Transverse colon (tissue), 4 donors: ENCODE measurements at regions not wholly inside any gene's neighbourhood (a gene's known extent, or its start where the extent isn't known, plus 50 kb on each side); places are given as distances from the start of the nearest gene placed in this dataset.

Experiments used
- DNase-seq: peaks from one replicate; pipeline ENCODE4 v3.0.0-alpha.2; 2019
- H3K27ac ChIP-seq, 4 donors: fragments of 200-600 bp; sonication (generic); 2 replicates each; pipeline ENCODE4 v1.5.1; 2016 to 2018; ENCODE audit warnings: inconsistent platforms in 4 of 4
- H3K27me3 ChIP-seq: fragments of 200-600 bp; sonication (generic); 2 replicates; pipeline ENCODE4 v1.5.1; 2017; ENCODE audit warnings: inconsistent platforms
- H3K36me3 ChIP-seq, 4 donors: fragments of 200-600 bp; sonication (generic); 2 replicates each; pipeline ENCODE4 v1.5.1; 2017 to 2019; ENCODE audit warnings: inconsistent platforms in 4 of 4
- H3K4me1 ChIP-seq, 4 donors: fragments of 200-600 bp; sonication (generic); 2 replicates each; pipeline ENCODE4 v1.5.1; 2017 to 2020; ENCODE audit warnings: inconsistent platforms in 4 of 4
- H3K4me3 ChIP-seq, 4 donors: fragments of 200-600 bp; sonication (generic); 1 replicate in 1 of 4; 2 replicates in 3 of 4; pipeline versions ENCODE4 v1.5.1 to v1.6.1; 2017 to 2019; ENCODE audit warnings: inconsistent platforms in 4 of 4
- H3K9me3 ChIP-seq, 2 donors: fragments of 200-600 bp; sonication (generic); 2 replicates each; pipeline ENCODE4 v1.5.1; 2017 to 2019; ENCODE audit warnings: inconsistent platforms in 2 of 2
- CTCF ChIP-seq, 5 experiments: fragments of 200-600 bp in 3 of 5; fragments of 450-650 bp in 2 of 5; sonication (generic) in 3 of 5; IDR thresholded peaks; 1 replicate in 2 of 5; 2 replicates in 3 of 5; pipeline ENCODE4 v1.5.1; 2016 to 2017; ENCODE audit warnings: antibody characterized with exemption in 5 of 5, inconsistent platforms in 3 of 5, mild to moderate bottlenecking in 2 of 5, moderate library complexity in 1 of 5
- EP300 ChIP-seq: sonication (generic); formaldehyde crosslinking; IDR thresholded peaks from one replicate; pipeline ENCODE4 v1.6.1; 2017; ENCODE audit warnings: antibody characterized with exemption, low read depth
- POLR2A ChIP-seq: fragments of 450-650 bp; IDR thresholded peaks from one replicate; pipeline ENCODE4 v1.6.1; 2016; ENCODE audit warnings: antibody characterized with exemption, mild to moderate bottlenecking, moderate library complexity
- POLR2AphosphoS5 ChIP-seq, 3 donors: sonication (generic); formaldehyde crosslinking; IDR thresholded peaks; one replicate each; pipeline ENCODE4 v1.6.1; 2016; ENCODE audit warnings: antibody characterized with exemption in 3 of 3
- WGBS, 2 donors: methylation state at CpG; one replicate each; pipeline ENCODE4 v1.1.5; 2018; ENCODE audit warnings: low coverage in 1 of 2; 5-methylcytosine and 5-hydroxymethylcytosine counted together
- in situ Hi-C, 4 donors: fragments of 200-750 bp; cut with MboI; loops; one replicate each; pipeline versions ENCODE4 v1.15.0 to v1.15.1; 2017; ENCODE audit warnings: low sequenced_read_pairs in 3 of 4, low pct_ligation_motif_present in 1 of 4, low pct_unique_long_range_greater_than_20kb in 1 of 4
- intact Hi-C: fragments of 100-400 bp; cut with DNase I; formaldehyde crosslinking; loops from one replicate; pipeline ENCODE4 v1.15.1; 2023; ENCODE audit warnings: low total_unique reads

- intact Hi-C loops, result no loop called here
- Histone ChIP-seq H3K4me3 (no peak overlapping the region), H3K9me3 (no peaks in the 10 kb centered on the region), H3K4me1 (no peaks in the 10 kb centered on the region), H3K27me3 (no peaks in the 10 kb centered on the region), H3K27ac (no peak overlapping the region), H3K36me3 (no peaks in the 10 kb centered on the region)
- TF ChIP-seq EP300 (no peak), CTCF (IDR thresholded peaks at IDR 0.05) (no peak)
- DNase-seq, result no peak
- in situ Hi-C loops, result no loop called here
- 77 to 83% methylated on average over 4 of the region's 4 CpGs for WGBS, 2 donors
Observed at GRCh38 chr10:107487284-107487683, 322.8 kb upstream of the SORCS1 start.

- in situ Hi-C loops, result no loop called here
- no peak overlapping the region for H3K27ac ChIP-seq
- H3K4me1 ChIP-seq, result no peaks in the 10 kb centered on the region
- intact Hi-C loops, result no loop called here
- DNase-seq, result no peak
- TF ChIP-seq POLR2AphosphoS5 (IDR thresholded peaks at IDR 0.05) (no peak), CTCF (IDR thresholded peaks at IDR 0.05) (no peak), POLR2A (no peak), EP300 (no peak)
- H3K27me3 ChIP-seq, result no peaks in the 10 kb centered on the region
- WGBS, 2 donors, result 87 to 93% methylated on average over 2 of the region's 2 CpGs
- no peak overlapping the region for H3K4me3 ChIP-seq
- H3K9me3 ChIP-seq, result no peaks in the 10 kb centered on the region
- H3K36me3 ChIP-seq, result no peaks in the 10 kb centered on the region
Observed at GRCh38 chr10:107485019-107485418, 320.5 kb upstream of the SORCS1 start.

GRCh38 chr10:107481881-107482280 lies 317.4 kb upstream of the SORCS1 start:
- no peak overlapping the region for H3K27ac ChIP-seq
- no peaks in the 10 kb centered on the region for H3K27me3 ChIP-seq
- H3K36me3 ChIP-seq, result no peaks in the 10 kb centered on the region
- DNase-seq, result no peak
- H3K4me1 ChIP-seq, result no peaks in the 10 kb centered on the region
- in situ Hi-C loops (no loop called here), intact Hi-C loops (no loop called here)
- no peak overlapping the region for H3K4me3 ChIP-seq
- TF ChIP-seq CTCF (IDR thresholded peaks at IDR 0.05) (no peak), POLR2A (no peak), POLR2AphosphoS5 (IDR thresholded peaks at IDR 0.05) (no peak), EP300 (no peak)
- no peaks in the 10 kb centered on the region for H3K9me3 ChIP-seq
- 60 to 91% methylated on average over 1 to 7 of the region's 7 CpGs for WGBS, 2 donors

GRCh38 chr10:107481224-107481623 lies 316.7 kb upstream of the SORCS1 start:
- 67 to 70% methylated on average over 5 to 6 of the region's 6 CpGs for WGBS, 2 donors
- no peak for TF ChIP-seq CTCF (IDR thresholded peaks at IDR 0.05)
- no peak for TF ChIP-seq POLR2AphosphoS5 (IDR thresholded peaks at IDR 0.05)
- TF ChIP-seq POLR2A, result no peak
- no peak for TF ChIP-seq EP300
- no peaks in the 10 kb centered on the region for H3K27me3 ChIP-seq
- no peaks in the 10 kb centered on the region for H3K9me3 ChIP-seq
- no peaks in the 10 kb centered on the region for H3K4me1 ChIP-seq
- in situ Hi-C loops (no loop called here), intact Hi-C loops (no loop called here)
- no peak for DNase-seq
- H3K4me3 ChIP-seq, result no peak overlapping the region
- H3K27ac ChIP-seq, result no peak overlapping the region
- H3K36me3 ChIP-seq, result no peaks in the 10 kb centered on the region
